BLaER1 (cell line): ENCODE measurements at regions not wholly inside any gene's neighbourhood (a gene's known extent, or its start where the extent isn't known, plus 50 kb on each side); places are given as distances from the start of the nearest gene placed in this dataset.
"Not testable (repeated sequence)": the region's sequence is repeated elsewhere in the genome, so short reads cannot be mapped to it uniquely, and the experiment has no call there.

Experiments used
- H3K27ac ChIP-seq: shearing (Covaris generic); formaldehyde crosslinking; 2 replicates; pipeline ENCODE4 v1.8.1; 2022
- H3K27me3 ChIP-seq: shearing (Covaris generic); formaldehyde crosslinking; 2 replicates; pipeline ENCODE4 v1.8.1; 2022
- H3K36me3 ChIP-seq: shearing (Covaris generic); formaldehyde crosslinking; 2 replicates; pipeline ENCODE4 v1.8.1; 2022
- H3K4me1 ChIP-seq: shearing (Covaris generic); formaldehyde crosslinking; 2 replicates; pipeline ENCODE4 v1.8.1; 2022
- H3K4me2 ChIP-seq: shearing (Covaris generic); formaldehyde crosslinking; 2 replicates; pipeline ENCODE4 v1.8.1; 2022
- H3K4me3 ChIP-seq: shearing (Covaris generic); formaldehyde crosslinking; 2 replicates; pipeline ENCODE4 v1.8.1; 2022
- H3K9ac ChIP-seq: shearing (Covaris generic); formaldehyde crosslinking; 2 replicates; pipeline ENCODE4 v1.8.1; 2022
- H3K9me3 ChIP-seq: shearing (Covaris generic); formaldehyde crosslinking; 2 replicates; pipeline ENCODE4 v1.8.1; 2022
- H4K20me1 ChIP-seq: shearing (Covaris generic); formaldehyde crosslinking; 2 replicates; pipeline ENCODE4 v1.8.1; 2022
- Cebpa-rat ChIP-seq: shearing (Covaris generic); IDR thresholded peaks from 2 replicates; pipeline ENCODE4 v1.8.1; 2022

DNA sequence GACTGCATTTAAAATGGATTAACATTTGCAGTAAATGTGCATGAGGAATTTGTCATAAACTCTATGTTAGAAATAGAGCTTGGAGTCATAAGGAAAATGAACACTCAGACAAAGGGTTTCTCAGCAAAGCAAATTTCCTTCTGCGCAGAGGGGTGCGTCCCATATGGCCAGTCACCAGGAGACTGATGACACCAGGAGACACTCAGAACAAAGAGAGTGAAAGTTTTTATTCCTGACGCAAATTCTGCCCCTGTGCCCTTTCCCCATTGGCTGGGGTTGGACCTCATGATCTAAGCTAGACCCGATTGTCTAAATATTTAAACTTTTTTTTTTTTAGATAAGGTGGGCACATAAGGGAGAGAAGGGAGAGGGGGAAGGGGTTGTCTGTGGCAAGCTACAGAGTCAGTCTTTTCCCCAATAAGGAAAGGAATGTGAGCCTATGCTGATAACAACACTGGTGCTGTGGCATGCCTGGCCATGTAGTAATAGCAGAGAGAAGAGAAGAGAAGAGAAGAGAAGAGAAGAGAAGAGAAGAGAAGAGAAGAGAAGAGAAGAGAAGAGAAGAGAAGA lies 202.0 kb downstream of the POM121L12 start:
- Histone ChIP-seq H3K27me3 (no peaks in the 10 kb centered on the region), H3K4me1 (no peaks in the 10 kb centered on the region), H3K4me2 (no peak overlapping the region), H3K9ac (no peak overlapping the region), H3K9me3 (no peaks in the 10 kb centered on the region), H3K4me3 (no peak overlapping the region), H3K27ac (no peak overlapping the region), H3K36me3 (no peaks in the 10 kb centered on the region), H4K20me1 (no peaks in the 10 kb centered on the region)
- TF ChIP-seq Cebpa-rat = no peak

DNA sequence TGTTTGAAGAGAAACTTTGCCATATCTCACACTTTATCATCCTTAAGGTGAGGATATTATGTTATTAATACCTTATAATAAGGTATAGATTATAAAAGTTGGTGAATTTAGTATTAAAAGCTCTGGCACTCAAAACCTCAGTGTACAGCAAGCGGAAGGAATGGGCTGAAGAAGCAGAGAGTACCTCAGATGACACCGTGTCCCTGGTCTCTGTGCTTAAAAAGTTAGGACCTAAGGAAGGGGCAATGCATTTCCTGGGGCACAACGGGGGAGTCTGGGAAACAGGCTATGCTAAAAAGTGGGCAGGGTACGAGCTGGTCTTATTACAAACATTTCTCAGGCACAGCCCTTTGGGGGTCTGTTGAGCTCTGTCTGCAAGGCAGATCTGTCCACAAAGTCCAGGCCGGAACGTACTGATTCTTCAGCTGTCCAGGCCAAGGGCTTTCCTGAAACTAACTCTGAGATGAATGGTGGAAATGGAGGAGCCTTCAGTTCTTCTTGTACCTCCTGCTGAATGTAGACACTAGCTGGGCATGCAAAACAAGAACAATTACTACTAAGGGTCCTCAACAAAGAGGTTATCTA lies 202.7 kb downstream of the POM121L12 start:
- Histone ChIP-seq H3K4me3 (no peak overlapping the region), H3K4me2 (no peak overlapping the region), H3K27ac (no peak overlapping the region), H3K4me1 (no peaks in the 10 kb centered on the region), H3K36me3 (no peaks in the 10 kb centered on the region), H4K20me1 (no peaks in the 10 kb centered on the region), H3K9me3 (no peaks in the 10 kb centered on the region), H3K9ac (no peak overlapping the region), H3K27me3 (no peaks in the 10 kb centered on the region)
- TF ChIP-seq Cebpa-rat = no peak

DNA sequence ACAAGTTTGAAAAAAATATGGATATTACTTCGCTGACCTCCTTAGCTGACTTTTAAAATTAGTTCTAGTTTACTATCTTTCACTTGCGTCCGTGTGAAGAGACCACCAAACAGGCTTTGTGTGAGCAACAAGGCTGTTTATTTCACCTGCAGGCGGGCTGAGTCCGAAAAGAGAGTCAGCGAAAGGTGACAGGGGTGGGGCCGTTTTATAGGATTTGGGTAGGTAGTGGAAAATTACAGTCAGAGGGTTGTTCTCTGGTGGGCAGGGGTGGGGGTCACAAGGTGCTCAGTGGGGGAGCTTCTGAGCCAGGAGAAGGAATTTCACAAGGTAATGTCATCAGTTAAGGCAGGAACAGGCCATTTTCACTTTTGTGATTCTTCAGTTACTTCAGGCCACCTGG lies 203.7 kb downstream of the POM121L12 start:
- H3K36me3 ChIP-seq, H3K9ac ChIP-seq, H3K4me1 ChIP-seq, H3K4me2 ChIP-seq, H3K27me3 ChIP-seq, H3K27ac ChIP-seq, H4K20me1 ChIP-seq, H3K9me3 ChIP-seq, H3K4me3 ChIP-seq: not testable (repeated sequence)

- no peak overlapping the region for H3K4me3 ChIP-seq
- no peak overlapping the region for H3K27ac ChIP-seq
- H3K4me2 ChIP-seq = no peak overlapping the region
- H3K27me3 ChIP-seq = no peaks in the 10 kb centered on the region
- H3K9me3 ChIP-seq = no peaks in the 10 kb centered on the region
- H3K36me3 ChIP-seq = no peaks in the 10 kb centered on the region
- TF ChIP-seq Cebpa-rat = no peak
- no peak overlapping the region for H3K9ac ChIP-seq
- H3K4me1 ChIP-seq = no peaks in the 10 kb centered on the region
- no peaks in the 10 kb centered on the region for H4K20me1 ChIP-seq
These were observed 210.3 kb downstream of the POM121L12 start for GRCh38 chr7:53245721-53246120.

DNA sequence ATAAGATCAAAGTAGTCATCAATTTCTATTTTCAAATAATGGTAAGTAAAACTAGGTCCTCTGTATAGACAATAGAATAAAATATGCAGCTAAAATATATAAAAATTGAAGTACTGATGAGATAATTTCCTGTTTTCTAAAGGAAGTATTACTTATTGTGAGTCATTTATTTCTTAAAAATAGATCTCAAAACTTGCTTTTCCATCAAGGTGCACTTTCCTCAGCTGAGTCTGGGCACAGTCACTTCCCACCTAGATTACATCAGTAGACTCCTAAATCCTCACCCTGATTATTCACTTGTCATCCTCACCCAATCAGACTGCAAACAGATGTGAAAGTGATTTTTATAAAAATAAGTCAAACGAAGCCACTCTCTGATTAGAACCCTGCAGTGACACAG lies 211.5 kb downstream of the POM121L12 start:
- Histone ChIP-seq H3K9me3 (no peaks in the 10 kb centered on the region), H4K20me1 (no peaks in the 10 kb centered on the region), H3K4me1 (no peaks in the 10 kb centered on the region), H3K27me3 (no peaks in the 10 kb centered on the region), H3K27ac (no peak overlapping the region), H3K4me3 (no peak overlapping the region), H3K36me3 (no peaks in the 10 kb centered on the region), H3K4me2 (no peak overlapping the region), H3K9ac (no peak overlapping the region)
- no peak for TF ChIP-seq Cebpa-rat

- Histone ChIP-seq H3K9ac (no peak overlapping the region), H4K20me1 (no peaks in the 10 kb centered on the region), H3K4me1 (no peaks in the 10 kb centered on the region), H3K4me2 (no peak overlapping the region), H3K36me3 (no peaks in the 10 kb centered on the region), H3K9me3 (no peaks in the 10 kb centered on the region), H3K4me3 (no peak overlapping the region), H3K27ac (no peak overlapping the region), H3K27me3 (no peaks in the 10 kb centered on the region)
- no peak for TF ChIP-seq Cebpa-rat
These were observed 217.1 kb downstream of the POM121L12 start for GRCh38 chr7:53252539-53252938.

DNA sequence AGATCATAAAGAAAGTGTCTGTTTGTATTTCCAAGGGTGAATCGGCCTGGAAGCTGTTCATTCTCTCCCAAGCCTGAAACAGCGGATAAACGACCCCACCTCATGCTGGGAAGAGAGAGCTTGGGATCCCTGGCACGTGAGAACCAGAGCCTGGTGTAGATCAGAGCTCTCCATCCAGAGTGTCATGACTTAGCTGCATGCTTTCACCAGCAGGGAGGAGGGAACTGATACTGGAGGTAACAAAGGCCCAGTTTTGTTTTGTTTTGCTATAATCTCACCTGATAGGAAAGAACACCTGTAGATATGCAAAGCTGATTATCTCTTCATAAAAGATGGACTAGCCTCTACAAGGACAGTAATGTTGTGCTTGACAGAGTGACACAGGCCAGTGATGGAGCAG lies 236.6 kb downstream of the POM121L12 start:
- H3K36me3 ChIP-seq = no peaks in the 10 kb centered on the region
- H3K4me3 ChIP-seq = no peak overlapping the region
- no peaks in the 10 kb centered on the region for H3K9me3 ChIP-seq
- H3K9ac ChIP-seq = no peak overlapping the region; the same call in 1 of the 2 replicates
- peak overlapping the region; percentile 44 for H3K4me2 ChIP-seq
- no peaks in the 10 kb centered on the region for H3K27me3 ChIP-seq
- no peak for TF ChIP-seq Cebpa-rat
- H4K20me1 ChIP-seq = no peaks in the 10 kb centered on the region
- no peak overlapping the region for H3K27ac ChIP-seq
- H3K4me1 ChIP-seq = no peaks in the 10 kb centered on the region

DNA sequence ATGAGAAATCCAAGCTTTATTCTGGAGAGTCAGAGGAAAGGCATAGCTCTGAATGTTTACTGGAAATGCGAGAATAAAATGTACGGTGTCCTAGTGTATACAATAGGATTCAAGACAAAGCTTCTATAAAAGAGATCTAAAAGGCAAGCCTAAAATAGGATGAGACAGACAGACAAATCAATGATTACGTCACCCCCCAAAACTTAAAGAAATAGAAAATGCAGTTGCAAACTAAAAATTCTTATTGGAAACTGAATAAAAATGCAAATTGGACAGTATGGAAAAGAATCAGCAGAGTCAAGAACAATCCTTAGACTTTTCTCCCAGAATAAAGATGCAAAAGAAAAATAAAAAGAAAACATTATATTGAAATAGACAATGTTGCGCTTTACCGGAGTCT lies 245.9 kb downstream of the POM121L12 start:
- H3K4me2 ChIP-seq = no peak overlapping the region
- H3K4me3 ChIP-seq = no peak overlapping the region
- TF ChIP-seq Cebpa-rat = no peak

GRCh38 chr7:53292341-53292740 lies 256.9 kb downstream of the POM121L12 start:
- Histone ChIP-seq H3K4me2 (no peak overlapping the region), H3K9ac (no peak overlapping the region), H3K4me1 (no peaks in the 10 kb centered on the region), H3K27ac (no peak overlapping the region), H3K9me3 (peaks cover 4% of the 10 kb centered on the region; the same call in 1 of the 2 replicates), H3K27me3 (no peaks in the 10 kb centered on the region), H3K36me3 (no peaks in the 10 kb centered on the region), H4K20me1 (no peaks in the 10 kb centered on the region), H3K4me3 (no peak overlapping the region)
- TF ChIP-seq Cebpa-rat = no peak

More for the DNA sequence above, 245.9 kb downstream of the POM121L12 start:
- Histone ChIP-seq H3K4me1 (no peaks in the 10 kb centered on the region), H3K27ac (no peak overlapping the region), H3K27me3 (no peaks in the 10 kb centered on the region), H3K9ac (no peak overlapping the region), H3K36me3 (no peaks in the 10 kb centered on the region), H4K20me1 (no peaks in the 10 kb centered on the region), H3K9me3 (no peaks in the 10 kb centered on the region)

- TF ChIP-seq Cebpa-rat = no peak
- H3K4me3 ChIP-seq = no peak overlapping the region
- no peaks in the 10 kb centered on the region for H3K27me3 ChIP-seq
- H3K9me3 ChIP-seq = no peaks in the 10 kb centered on the region
- H3K27ac ChIP-seq = no peak overlapping the region
- H4K20me1 ChIP-seq = no peaks in the 10 kb centered on the region
- H3K9ac ChIP-seq = no peak overlapping the region
- no peak overlapping the region for H3K4me2 ChIP-seq
- H3K4me1 ChIP-seq = no peaks in the 10 kb centered on the region
- no peaks in the 10 kb centered on the region for H3K36me3 ChIP-seq
These were observed 267.2 kb downstream of the POM121L12 start for GRCh38 chr7:53302496-53303246.
